Erythroblast (primary cell): ENCODE measurements at regions not wholly inside any gene's neighbourhood (a gene's known extent, or its start where the extent isn't known, plus 50 kb on each side); places are given as distances from the start of the nearest gene placed in this dataset.

Source experiments
- GATA1 ChIP-seq: IDR thresholded peaks from 2 replicates; pipeline ENCODE4 v1.6.1; 2011; ENCODE audit warnings: low read depth, mild to moderate bottlenecking, control low read depth, low read length, moderate library complexity
- POLR2A ChIP-seq: IDR thresholded peaks from 2 replicates; pipeline ENCODE4 v1.6.1; 2011; ENCODE audit warnings: mild to moderate bottlenecking, low read length

GRCh38 chr11:127233998-127234397 lies 233.4 kb upstream of the KIRREL3 start:
- TF ChIP-seq POLR2A (no peak), GATA1 (no peak)
